Esophagus (tissue), 2 donors: ENCODE measurements at regions not wholly inside any gene's neighbourhood (a gene's known extent, or its start where the extent isn't known, plus 50 kb on each side); places are given as distances from the start of the nearest gene placed in this dataset.
"Not testable (repeated sequence)": the region's sequence is repeated elsewhere in the genome, so short reads cannot be mapped to it uniquely, and the experiment has no call there.

Source experiments
- H3K27ac ChIP-seq, 2 donors: one replicate each; pipeline ENCODE4 v1.5.1; 2013; ENCODE audit warnings: low read depth in 2 of 2, mild to moderate bottlenecking in 2 of 2, inconsistent platforms in 1 of 2, low read length in 1 of 2, moderate library complexity in 1 of 2
- H3K27me3 ChIP-seq, 2 donors: one replicate each; pipeline ENCODE4 v1.6.1; 2013; ENCODE audit warnings: low read length in 2 of 2, control low read depth in 1 of 2, mild to moderate bottlenecking in 1 of 2; ENCODE audit not compliant: insufficient read depth in 2 of 2, control insufficient read depth in 1 of 2
- H3K36me3 ChIP-seq, 2 donors: one replicate each; pipeline ENCODE4 v1.6.1; 2013; ENCODE audit warnings: low read length in 1 of 2; ENCODE audit not compliant: control insufficient read depth in 2 of 2, insufficient read depth in 2 of 2
- H3K4me1 ChIP-seq, 2 donors: one replicate each; pipeline ENCODE4 v1.6.1; 2013; ENCODE audit warnings: low read length in 1 of 2; ENCODE audit not compliant: control insufficient read depth in 2 of 2, insufficient read depth in 2 of 2
- H3K4me3 ChIP-seq, 2 donors: one replicate each; pipeline ENCODE4 v1.5.1; 2013; ENCODE audit warnings: low read length in 2 of 2, mild to moderate bottlenecking in 2 of 2, low read depth in 1 of 2, moderate library complexity in 1 of 2
- H3K9me3 ChIP-seq, 2 donors: one replicate each; pipeline ENCODE4 v1.6.1; 2013; ENCODE audit warnings: mild to moderate bottlenecking in 2 of 2, low read depth in 1 of 2, low read length in 1 of 2, moderate library complexity in 1 of 2; ENCODE audit not compliant: control insufficient read depth in 2 of 2, insufficient read depth in 1 of 2
- WGBS, 2 donors: extraction: QIAGEN DNeasy Blood & Tissue Kit; methylation state at CpG; one replicate each; pipeline ENCODE4 v1.1.7; 2013; 5-methylcytosine and 5-hydroxymethylcytosine counted together
- donor health status: healthy with polysubstance abuse.
- donor health status: Bipolar disorder and iron deficiency.

GRCh38 chr3:125836011-125836551, 132.9 kb upstream of the ROPN1B start:
- not testable (repeated sequence) for H3K36me3 ChIP-seq, H3K27me3 ChIP-seq, H3K4me3 ChIP-seq, H3K4me1 ChIP-seq, H3K9me3 ChIP-seq, H3K27ac ChIP-seq
- WGBS, 2 donors = 29 to 33% methylated on average over 11 of the region's 11 CpGs

GRCh38 chr3:125836786-125837185, 132.2 kb upstream of the ROPN1B start:
- H3K36me3 ChIP-seq, H3K27me3 ChIP-seq, H3K27ac ChIP-seq, H3K4me1 ChIP-seq, H3K4me3 ChIP-seq, H3K9me3 ChIP-seq: not testable (repeated sequence)
- WGBS, 2 donors = 68 to 71% methylated on average over 8 of the region's 8 CpGs

- H3K4me1 ChIP-seq, H3K36me3 ChIP-seq, H3K27me3 ChIP-seq, H3K4me3 ChIP-seq, H3K9me3 ChIP-seq, H3K27ac ChIP-seq: not testable (repeated sequence)
- WGBS, 2 donors = 86% methylated on average over 5 of the region's 5 CpGs
These were observed 130.1 kb upstream of the ROPN1B start for GRCh38 chr3:125838857-125839256.

GRCh38 chr3:125840465-125840864, 128.5 kb upstream of the ROPN1B start:
- not testable (repeated sequence) for H3K4me1 ChIP-seq, H3K27me3 ChIP-seq, H3K36me3 ChIP-seq, H3K9me3 ChIP-seq, H3K4me3 ChIP-seq, H3K27ac ChIP-seq
- 90 to 95% methylated on average over 3 of the region's 3 CpGs for WGBS, 2 donors

GRCh38 chr3:125847966-125848365, 121.0 kb upstream of the ROPN1B start:
- not testable (repeated sequence) for H3K9me3 ChIP-seq, H3K27me3 ChIP-seq, H3K36me3 ChIP-seq, H3K4me3 ChIP-seq, H3K27ac ChIP-seq, H3K4me1 ChIP-seq
- 89 to 92% methylated on average over 15 of the region's 15 CpGs for WGBS, 2 donors

- not testable (repeated sequence) for H3K27ac ChIP-seq, H3K36me3 ChIP-seq, H3K4me1 ChIP-seq, H3K9me3 ChIP-seq, H3K4me3 ChIP-seq, H3K27me3 ChIP-seq
- WGBS, 2 donors = 78 to 84% methylated on average over 1 to 2 of the region's 2 CpGs
These were observed 114.0 kb upstream of the ROPN1B start for GRCh38 chr3:125855006-125855405.

GRCh38 chr3:125860547-125860946, 108.4 kb upstream of the ROPN1B start:
- not testable (repeated sequence) for H3K9me3 ChIP-seq, H3K4me3 ChIP-seq, H3K4me1 ChIP-seq, H3K27me3 ChIP-seq, H3K27ac ChIP-seq, H3K36me3 ChIP-seq
- WGBS, 2 donors = 85 to 89% methylated on average over 3 of the region's 3 CpGs

- not testable (repeated sequence) for H3K36me3 ChIP-seq, H3K27me3 ChIP-seq, H3K27ac ChIP-seq, H3K4me3 ChIP-seq, H3K9me3 ChIP-seq, H3K4me1 ChIP-seq
- WGBS, 2 donors = 60 to 63% methylated on average over 5 of the region's 5 CpGs
These were observed 106.1 kb upstream of the ROPN1B start for GRCh38 chr3:125862841-125863254.

- H3K4me1 ChIP-seq, H3K4me3 ChIP-seq, H3K36me3 ChIP-seq, H3K9me3 ChIP-seq, H3K27ac ChIP-seq, H3K27me3 ChIP-seq: not testable (repeated sequence)
- 83 to 88% methylated on average over 4 of the region's 4 CpGs for WGBS, 2 donors
These were observed 104.4 kb upstream of the ROPN1B start for GRCh38 chr3:125864532-125864931.

GRCh38 chr3:125886006-125886405, 83.0 kb upstream of the ROPN1B start:
- H3K36me3 ChIP-seq, H3K27me3 ChIP-seq, H3K4me3 ChIP-seq, H3K4me1 ChIP-seq, H3K27ac ChIP-seq, H3K9me3 ChIP-seq: not testable (repeated sequence)
- 48 to 66% methylated on average over 12 of the region's 12 CpGs for WGBS, 2 donors
